GM12891 (cell line): ENCODE measurements at regions not wholly inside any gene's neighbourhood (a gene's known extent, or its start where the extent isn't known, plus 50 kb on each side); places are given as distances from the start of the nearest gene placed in this dataset.

Experiments used
- DNase-seq: peaks from one replicate; pipeline ENCODE4 v3.0.0; 2011; ENCODE audit warnings: low spot score; ENCODE audit not compliant: insufficient read length
- FAIRE-seq: peaks from 2 replicates; lab custom pipeline; 2011; peaks lifted over from hg19 to GRCh38; lab: Jason Lieb, UNC
- PAX5 ChIP-seq: IDR thresholded peaks from 2 replicates; pipeline ENCODE4 v1.6.1; 2011; ENCODE audit warnings: low read length, moderate library complexity, mild to moderate bottlenecking; ENCODE audit not compliant: insufficient read depth, severe bottlenecking
- POLR2A ChIP-seq: IDR thresholded peaks from 2 replicates; pipeline ENCODE4 v1.6.1; 2011; ENCODE audit warnings: low read depth, low read length, control low read depth
- POLR2AphosphoS5 ChIP-seq: IDR thresholded peaks from 2 replicates; pipeline ENCODE4 v1.6.1; 2011; ENCODE audit warnings: low read depth, low read length, control low read depth
- POU2F2 ChIP-seq: IDR thresholded peaks from 2 replicates; pipeline ENCODE4 v1.6.1; 2011; ENCODE audit warnings: low read depth, mild to moderate bottlenecking, control low read depth, low read length, moderate library complexity
- SPI1 ChIP-seq: IDR thresholded peaks from 2 replicates; pipeline ENCODE4 v1.6.1; 2011; ENCODE audit warnings: low read depth, low read length, control low read depth
- TAF1 ChIP-seq: IDR thresholded peaks from 2 replicates; pipeline ENCODE4 v1.6.1; 2011; ENCODE audit warnings: low read depth, low read length, control low read depth

GRCh38 chr13:73635166-73635787 is 498.9 kb downstream of the KLF12 start:
- no peak for TF ChIP-seq POLR2AphosphoS5
- no peak for TF ChIP-seq POU2F2
- no peak for TF ChIP-seq TAF1
- no peak for TF ChIP-seq PAX5
- no peak for TF ChIP-seq POLR2A
- no peak for TF ChIP-seq SPI1
- no peak for FAIRE-seq

GRCh38 chr13:73633817-73634460 is 500.3 kb downstream of the KLF12 start:
- DNase-seq (no peak), FAIRE-seq (no peak)
- TF ChIP-seq POU2F2 (no peak), SPI1 (no peak), POLR2AphosphoS5 (no peak)

More at GRCh38 chr13:73635166-73635787, 498.9 kb downstream of the KLF12 start:
- DNase-seq: no peak

- FAIRE-seq (no peak), DNase-seq (no peak)
- TF ChIP-seq POLR2A (no peak), SPI1 (no peak), POLR2AphosphoS5 (no peak)
Measured at GRCh38 chr13:73631411-73631810, 502.8 kb downstream of the KLF12 start.

DNA sequence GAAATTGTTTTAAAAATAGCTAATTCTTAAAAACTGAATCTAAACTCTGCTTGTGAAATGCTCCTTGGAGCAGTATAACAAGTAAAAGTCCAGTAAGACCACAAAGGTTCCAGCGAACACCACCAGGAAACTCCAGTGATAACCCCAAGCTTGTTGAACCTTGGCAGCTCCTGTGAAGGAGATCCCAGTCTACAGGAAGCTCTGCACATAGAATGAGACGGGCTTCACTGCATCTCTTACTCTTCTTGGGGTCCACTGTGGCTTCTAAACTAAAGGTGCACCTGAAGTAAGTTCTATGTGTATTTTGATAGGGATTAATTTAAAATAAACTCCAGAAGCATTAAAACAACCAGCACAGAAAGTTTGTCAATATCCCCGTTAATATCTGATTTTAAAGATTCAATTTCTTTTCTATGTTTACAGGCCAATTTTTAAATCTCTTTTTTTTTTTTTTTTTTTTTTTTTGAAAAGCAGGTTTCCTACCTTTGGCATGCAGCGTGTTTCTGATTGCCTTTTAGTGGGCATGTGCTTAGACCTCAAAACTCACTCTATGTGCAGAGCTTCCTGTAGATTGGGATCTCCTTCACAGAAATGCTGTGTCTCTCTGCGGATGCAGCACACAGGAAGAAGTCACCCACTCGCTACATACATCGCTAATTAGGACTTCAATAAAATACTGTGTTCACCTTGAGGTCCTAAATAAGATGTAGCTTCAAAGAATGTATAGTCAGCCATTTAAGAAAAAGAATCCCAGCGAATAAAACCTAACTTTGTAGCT is 508.5 kb downstream of the KLF12 start:
- DNase-seq: no peak
- no peak for FAIRE-seq
- TF ChIP-seq POU2F2: no peak
- no peak for TF ChIP-seq POLR2AphosphoS5
- TF ChIP-seq SPI1: no peak
- no peak for TF ChIP-seq POLR2A
- no peak for TF ChIP-seq PAX5
- no peak for TF ChIP-seq TAF1

GRCh38 chr13:73623281-73623680 is 510.9 kb downstream of the KLF12 start:
- no peak for TF ChIP-seq POLR2A
- no peak for TF ChIP-seq TAF1
- no peak for TF ChIP-seq POLR2AphosphoS5
- TF ChIP-seq POU2F2: no peak
- no peak for TF ChIP-seq SPI1
- no peak for TF ChIP-seq PAX5
- DNase-seq (no peak), FAIRE-seq (no peak)

- no peak for DNase-seq
- TF ChIP-seq SPI1 (peak; percentile 65), PAX5 (no peak), TAF1 (no peak), POU2F2 (no peak), POLR2AphosphoS5 (no peak), POLR2A (no peak)
- no peak for FAIRE-seq
Measured at GRCh38 chr13:73622381-73622780, 511.8 kb downstream of the KLF12 start.

GRCh38 chr13:73618275-73618865 is 515.8 kb downstream of the KLF12 start:
- no peak for DNase-seq
- FAIRE-seq: no peak
- TF ChIP-seq PAX5 (no peak), POLR2AphosphoS5 (no peak), SPI1 (no peak), POU2F2 (no peak), POLR2A (no peak), TAF1 (no peak)

DNA sequence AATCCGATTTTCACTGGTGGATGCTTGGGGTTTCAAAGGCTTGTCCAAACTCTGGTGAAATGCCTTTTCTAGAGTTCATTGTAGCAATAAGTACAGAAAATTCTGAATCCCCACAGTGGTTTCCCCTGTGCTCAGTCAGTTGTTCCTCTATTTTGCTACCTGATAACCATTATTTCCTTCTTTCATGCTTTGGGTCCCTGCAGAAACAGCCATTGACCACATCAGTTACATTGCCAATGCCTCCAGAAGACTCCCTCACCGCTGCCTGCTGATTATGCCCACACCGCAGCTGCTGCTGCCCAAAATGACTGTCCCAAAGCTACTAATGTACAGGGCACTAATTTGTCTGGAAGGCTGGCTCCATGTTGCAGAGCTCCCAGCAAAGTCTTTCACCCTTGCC is 517.3 kb downstream of the KLF12 start:
- FAIRE-seq (no peak), DNase-seq (no peak)
- no peak for TF ChIP-seq POU2F2
- TF ChIP-seq SPI1: no peak
- no peak for TF ChIP-seq TAF1
- no peak for TF ChIP-seq POLR2AphosphoS5
- TF ChIP-seq PAX5: no peak
- no peak for TF ChIP-seq POLR2A

DNA sequence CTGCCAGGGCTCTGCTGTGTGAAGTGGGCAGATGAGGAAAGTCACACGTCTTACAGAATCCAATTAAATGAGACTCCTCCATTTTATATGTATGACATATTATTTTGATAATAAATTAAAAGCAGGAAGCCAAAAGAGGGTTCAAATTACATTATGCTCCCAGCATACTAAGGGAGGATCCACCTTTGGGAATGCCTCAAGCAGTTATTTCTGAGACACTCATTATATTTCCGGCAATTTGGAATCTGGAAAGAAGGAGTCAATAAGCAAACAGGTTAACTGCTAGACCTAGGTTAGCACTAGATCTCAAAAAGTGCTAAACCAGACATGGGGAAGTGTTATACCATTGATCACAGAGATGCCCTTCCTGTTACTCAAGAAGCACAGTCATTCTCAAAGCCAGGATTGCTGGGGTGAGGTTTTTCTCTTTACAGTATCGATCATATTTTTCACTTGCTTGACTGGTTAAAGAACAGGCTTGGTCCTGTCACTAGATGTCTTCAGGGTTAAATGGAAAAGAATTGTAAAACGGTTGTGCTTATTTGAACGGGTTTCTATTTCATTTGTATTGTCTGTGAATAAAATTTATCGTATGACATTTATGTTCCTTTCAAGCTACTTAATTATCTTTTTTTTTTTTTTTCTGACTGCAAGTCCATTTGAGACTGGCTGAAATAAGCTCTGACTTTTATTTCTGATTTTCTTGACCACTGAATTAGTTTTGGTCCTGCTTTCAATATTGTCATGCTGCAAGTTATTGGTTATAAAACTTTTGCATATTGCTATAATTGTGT is 523.2 kb downstream of the KLF12 start:
- no peak for TF ChIP-seq TAF1
- no peak for TF ChIP-seq POLR2AphosphoS5
- TF ChIP-seq POLR2A: no peak
- TF ChIP-seq POU2F2: no peak
- TF ChIP-seq SPI1: no peak
- no peak for TF ChIP-seq PAX5
- DNase-seq (no peak), FAIRE-seq (no peak)
